ENCODE measurements at regions not wholly inside any gene's neighbourhood (a gene's known extent, or its start where the extent isn't known, plus 50 kb on each side); places are given as distances from the start of the nearest gene placed in this dataset.

DNA sequence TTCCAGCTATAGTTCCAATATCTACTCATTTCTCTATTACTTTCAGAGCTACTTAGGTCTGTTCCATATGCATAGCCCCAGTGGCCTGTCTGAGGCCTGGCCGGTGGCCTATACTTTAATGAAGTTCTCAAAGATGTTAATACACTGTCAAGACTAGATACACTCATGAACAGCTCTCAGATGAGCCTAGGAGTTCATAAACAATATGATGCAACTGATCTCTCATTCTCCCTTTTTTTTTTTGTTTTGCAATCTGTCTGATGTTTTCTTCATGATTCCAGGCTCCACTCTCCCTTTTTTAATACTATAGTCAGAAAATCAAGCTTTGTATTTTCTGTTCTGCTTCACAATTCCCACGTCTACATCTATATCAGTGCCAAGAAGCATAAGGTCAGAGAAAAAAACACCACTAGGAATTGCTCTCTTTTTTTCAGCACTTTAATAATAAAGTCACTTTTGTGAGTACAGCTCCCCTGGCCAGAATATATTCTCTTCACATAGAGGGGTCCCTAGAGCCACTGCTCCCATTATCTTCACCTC is 321.0 kb downstream of the C7orf25 start:
- TF ChIP-seq, protein P1, sequence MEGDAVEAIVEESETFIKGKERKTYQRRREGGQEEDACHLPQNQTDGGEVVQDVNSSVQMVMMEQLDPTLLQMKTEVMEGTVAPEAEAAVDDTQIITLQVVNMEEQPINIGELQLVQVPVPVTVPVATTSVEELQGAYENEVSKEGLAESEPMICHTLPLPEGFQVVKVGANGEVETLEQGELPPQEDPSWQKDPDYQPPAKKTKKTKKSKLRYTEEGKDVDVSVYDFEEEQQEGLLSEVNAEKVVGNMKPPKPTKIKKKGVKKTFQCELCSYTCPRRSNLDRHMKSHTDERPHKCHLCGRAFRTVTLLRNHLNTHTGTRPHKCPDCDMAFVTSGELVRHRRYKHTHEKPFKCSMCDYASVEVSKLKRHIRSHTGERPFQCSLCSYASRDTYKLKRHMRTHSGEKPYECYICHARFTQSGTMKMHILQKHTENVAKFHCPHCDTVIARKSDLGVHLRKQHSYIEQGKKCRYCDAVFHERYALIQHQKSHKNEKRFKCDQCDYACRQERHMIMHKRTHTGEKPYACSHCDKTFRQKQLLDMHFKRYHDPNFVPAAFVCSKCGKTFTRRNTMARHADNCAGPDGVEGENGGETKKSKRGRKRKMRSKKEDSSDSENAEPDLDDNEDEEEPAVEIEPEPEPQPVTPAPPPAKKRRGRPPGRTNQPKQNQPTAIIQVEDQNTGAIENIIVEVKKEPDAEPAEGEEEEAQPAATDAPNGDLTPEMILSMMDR (IDR thresholded peaks at IDR 0.05; ENCODE audit: insufficient read depth, low read depth, low read length): no peak
- TF ChIP-seq EZH2 (IDR thresholded peaks at IDR 0.05; ENCODE audit: insufficient read depth, low read length): no peak

All from astrocyte (in vitro differentiated cells and primary cell).